ENCODE measurements at regions not wholly inside any gene's neighbourhood (a gene's known extent, or its start where the extent isn't known, plus 50 kb on each side); places are given as distances from the start of the nearest gene placed in this dataset.

- H3K36me3 ChIP-seq (replicated peaks in 1 of 2), result no peaks in the 10 kb centered on the region
- TF ChIP-seq CTCF (IDR thresholded peaks at IDR 0.05), result no peak
- TF ChIP-seq POLR2A (IDR thresholded peaks at IDR 0.05), result no peak
- H3K27ac ChIP-seq, result no peak overlapping the region
- intact Hi-C loops (cut with DNase I), result no loop called here
- H3K9me3 ChIP-seq (replicated peaks in 1 of 3), result no peaks in the 10 kb centered on the region
- WGBS, 4 donors, result 67 to 69% (median 69%) methylated on average over 14 of the region's 14 CpGs
- no peak for DNase-seq
- no peaks in the 10 kb centered on the region for H3K4me1 ChIP-seq (replicated peaks in 1 of 2)
- no peak overlapping the region for H3K4me3 ChIP-seq
- H3K27me3 ChIP-seq, result peaks cover 18% of the 10 kb centered on the region
These were observed 238.4 kb downstream of the BUD13 start for GRCh38 chr11:116534270-116534975.

GRCh38 chr11:116533186-116533825, 239.5 kb downstream of the BUD13 start:
- WGBS, 4 donors, result 56 to 71% (median 64%) methylated on average over 9 to 11 of the region's 11 CpGs
- intact Hi-C loops (cut with DNase I), result no loop called here
- H3K9me3 ChIP-seq (replicated peaks in 1 of 3), result no peaks in the 10 kb centered on the region
- H3K27me3 ChIP-seq, result peaks cover 18% of the 10 kb centered on the region
- no peaks in the 10 kb centered on the region for H3K4me1 ChIP-seq (replicated peaks in 1 of 2)
- no peak overlapping the region for H3K4me3 ChIP-seq
- no peaks in the 10 kb centered on the region for H3K36me3 ChIP-seq (replicated peaks in 1 of 2)
- no peak for DNase-seq
- no peak overlapping the region for H3K27ac ChIP-seq
- no peak for TF ChIP-seq CTCF (IDR thresholded peaks at IDR 0.05)
- TF ChIP-seq POLR2A (IDR thresholded peaks at IDR 0.05), result no peak

GRCh38 chr11:116532066-116532465, 240.7 kb downstream of the BUD13 start:
- no peaks in the 10 kb centered on the region for H3K36me3 ChIP-seq (replicated peaks in 1 of 2)
- DNase-seq, result peak in 1 of 7 donors; percentile 23
- 79 to 83% (median 82%) methylated on average over 8 of the region's 8 CpGs for WGBS, 4 donors
- no peaks in the 10 kb centered on the region for H3K4me1 ChIP-seq (replicated peaks in 1 of 2)
- intact Hi-C loops (cut with DNase I), result no loop called here
- no peak for TF ChIP-seq CTCF (IDR thresholded peaks at IDR 0.05)
- TF ChIP-seq POLR2A (IDR thresholded peaks at IDR 0.05), result no peak
- no peaks in the 10 kb centered on the region for H3K9me3 ChIP-seq (replicated peaks in 1 of 3)
- H3K27ac ChIP-seq, result no peak overlapping the region
- no peak overlapping the region for H3K4me3 ChIP-seq
- H3K27me3 ChIP-seq, result peaks cover 18% of the 10 kb centered on the region

- Histone ChIP-seq H3K36me3 (replicated peaks in 1 of 2) (no peaks in the 10 kb centered on the region), H3K27me3 (peaks cover 18% of the 10 kb centered on the region), H3K9me3 (replicated peaks in 1 of 3) (no peaks in the 10 kb centered on the region), H3K4me1 (replicated peaks in 1 of 2) (no peaks in the 10 kb centered on the region), H3K27ac (no peak overlapping the region), H3K4me3 (no peak overlapping the region)
- DNase-seq, result no peak
- no peak for TF ChIP-seq CTCF (IDR thresholded peaks at IDR 0.05)
- TF ChIP-seq POLR2A (IDR thresholded peaks at IDR 0.05), result no peak
- intact Hi-C loops (cut with DNase I), result no loop called here
- WGBS, 4 donors, result 68 to 87% (median 75%) methylated on average over 2 of the region's 2 CpGs
These were observed 242.1 kb downstream of the BUD13 start for GRCh38 chr11:116530705-116531104.
